ENCODE measurements at regions not wholly inside any gene's neighbourhood (a gene's known extent, or its start where the extent isn't known, plus 50 kb on each side); places are given as distances from the start of the nearest gene placed in this dataset.

- TF ChIP-seq REST (IDR thresholded peaks at IDR 0.05; ENCODE audit: insufficient read depth in 1 of 2, low read depth in 2 of 2, low read length in 1 of 2): no peak
- no peak for TF ChIP-seq CTCF (IDR thresholded peaks at IDR 0.05)
- TF ChIP-seq POLR2AphosphoS5 (IDR thresholded peaks at IDR 0.05; ENCODE audit: low read depth, low read length): no peak
Observed at GRCh38 chr1:87432685-87433084, 104.0 kb downstream of the LMO4 start.

Measured in Panc1 (cell line).